ENCODE measurements at regions not wholly inside any gene's neighbourhood (a gene's known extent, or its start where the extent isn't known, plus 50 kb on each side); places are given as distances from the start of the nearest gene placed in this dataset.

DNA sequence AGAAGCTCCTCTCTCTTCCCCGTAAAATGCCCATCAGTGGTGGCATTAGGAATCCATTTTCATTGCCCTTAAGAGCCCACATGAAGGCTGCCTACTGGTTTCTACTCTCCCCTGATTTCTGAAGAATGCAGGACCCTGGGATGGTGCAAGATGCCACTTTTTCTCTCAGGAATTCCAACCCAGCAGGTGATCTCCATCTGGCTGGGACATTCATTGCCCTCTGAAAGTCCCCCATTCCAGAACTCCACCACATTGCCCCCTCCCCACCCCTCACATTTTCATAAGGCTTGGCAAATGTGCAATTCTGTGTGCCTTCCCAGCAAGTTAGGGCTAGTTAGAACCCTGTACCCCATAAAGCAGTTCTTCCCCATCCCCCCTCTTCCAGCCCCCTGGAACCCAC lies 88.0 kb downstream of the BANF2 start:
- Histone ChIP-seq H2AK9ac (replicated peaks; ENCODE audit: low read depth, low read length, poor library complexity) (no peak overlapping the region), H2AK5ac (ENCODE audit: low read depth, low read length) (no peak overlapping the region), H4K91ac (ENCODE audit: insufficient read depth, low read depth, low read length) (no peak overlapping the region), H3K9me1 (ENCODE audit: insufficient read depth, low read length) (no peaks in the 10 kb centered on the region), H4K20me1 (ENCODE audit: insufficient read depth, low read length) (no peaks in the 10 kb centered on the region), H3K27ac (ENCODE audit: insufficient read depth, low read length) (no peak overlapping the region), H3K36me3 (ENCODE audit: control insufficient read depth, insufficient read depth, low read length) (no peaks in the 10 kb centered on the region), H3K27me3 (ENCODE audit: control insufficient read depth, insufficient read depth, low read length) (no peaks in the 10 kb centered on the region), H3K9me3 (ENCODE audit: control insufficient read depth, insufficient read depth, low read length) (no peaks in the 10 kb centered on the region), H2BK5ac (ENCODE audit: low read depth, low read length, poor library complexity, severe bottlenecking) (no peak overlapping the region), H3K14ac (replicated peaks; ENCODE audit: low read depth, low read length) (no peak overlapping the region), H4K5ac (ENCODE audit: low read depth, low read length) (no peak overlapping the region), H3K4ac (ENCODE audit: low read depth, low read length) (no peak overlapping the region), H2BK120ac (ENCODE audit: low read depth, low read length) (no peak overlapping the region), H3K23ac (ENCODE audit: low read depth, low read length) (no peak overlapping the region), H4K8ac (ENCODE audit: low read depth in 2 of 2, low read length in 2 of 2) (no peak overlapping the region), H2BK15ac (ENCODE audit: low read depth, low read length) (no peak overlapping the region), H3K79me1 (ENCODE audit: low read depth in 1 of 2, low read length in 2 of 2) (no peaks in the 10 kb centered on the region), H3K4me1 (ENCODE audit: control insufficient read depth, insufficient read depth, low read length) (peaks cover 7% of the 10 kb centered on the region; the same call in 1 of the 2 replicates), H2AFZ (replicated peaks; ENCODE audit: low read length, poor library complexity) (no peak overlapping the region), H2BK20ac (ENCODE audit: low read depth, low read length) (no peak overlapping the region), H3K18ac (ENCODE audit: low read depth, low read length) (no peak overlapping the region), H3K56ac (ENCODE audit: extremely low read depth, insufficient read depth, low read length) (no peak overlapping the region), H3K4me2 (ENCODE audit: low read depth, low read length) (no peak overlapping the region), H3K9ac (ENCODE audit: low read depth, low read length) (no peak overlapping the region), H3K4me3 (ENCODE audit: insufficient read depth, low read depth, low read length) (no peak overlapping the region)
- BruUV-seq (replicated peaks): no TSS peak
- in situ Hi-C loops (cut with MboI; ENCODE audit: low sequenced_read_pairs) (no loop called here), intact Hi-C loops (cut with micrococcal nuclease) (no loop called here), dilution Hi-C loops (cut with HindIII; ENCODE audit: low sequenced_read_pairs, unreplicated experiment) (no loop called here)
- ATAC-seq (ENCODE audit: low read depth): no peak
- WGBS, 2 experiments (ENCODE audit: extremely low coverage in 2 of 2, insufficient read length in 1 of 2): no CpG with 5 or more reads among the region's 1 CpG
- ChIA-PET POLR2A (ENCODE audit: unreplicated experiment) (no interaction called here), CTCF (interaction anchor here (1.0 kb wide), 1 partner anchor 54 kb away, joined by 3 read pairs; no protein-coding TSS in a partner anchor)
- no peak for DNase-seq
- no peak for TF ChIP-seq NFE2L2 (IDR thresholded peaks at IDR 0.05; ENCODE audit: low read depth, low read length)
- TF ChIP-seq CHD1 (IDR thresholded peaks at IDR 0.05; ENCODE audit: low read depth, low read length): no peak
- TF ChIP-seq, protein P1, sequence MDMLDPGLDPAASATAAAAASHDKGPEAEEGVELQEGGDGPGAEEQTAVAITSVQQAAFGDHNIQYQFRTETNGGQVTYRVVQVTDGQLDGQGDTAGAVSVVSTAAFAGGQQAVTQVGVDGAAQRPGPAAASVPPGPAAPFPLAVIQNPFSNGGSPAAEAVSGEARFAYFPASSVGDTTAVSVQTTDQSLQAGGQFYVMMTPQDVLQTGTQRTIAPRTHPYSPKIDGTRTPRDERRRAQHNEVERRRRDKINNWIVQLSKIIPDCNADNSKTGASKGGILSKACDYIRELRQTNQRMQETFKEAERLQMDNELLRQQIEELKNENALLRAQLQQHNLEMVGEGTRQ (IDR thresholded peaks at IDR 0.05; ENCODE audit: low read depth, low read length): no peak
- TF ChIP-seq CEBPB (IDR thresholded peaks at IDR 0.05; ENCODE audit: low read depth, low read length): no peak
- TF ChIP-seq POLR2A (IDR thresholded peaks at IDR 0.05; ENCODE audit: low read depth, low read length): no peak
- TF ChIP-seq FOS (IDR thresholded peaks at IDR 0.05; ENCODE audit: low read depth, low read length): no peak
- TF ChIP-seq, protein P2, sequence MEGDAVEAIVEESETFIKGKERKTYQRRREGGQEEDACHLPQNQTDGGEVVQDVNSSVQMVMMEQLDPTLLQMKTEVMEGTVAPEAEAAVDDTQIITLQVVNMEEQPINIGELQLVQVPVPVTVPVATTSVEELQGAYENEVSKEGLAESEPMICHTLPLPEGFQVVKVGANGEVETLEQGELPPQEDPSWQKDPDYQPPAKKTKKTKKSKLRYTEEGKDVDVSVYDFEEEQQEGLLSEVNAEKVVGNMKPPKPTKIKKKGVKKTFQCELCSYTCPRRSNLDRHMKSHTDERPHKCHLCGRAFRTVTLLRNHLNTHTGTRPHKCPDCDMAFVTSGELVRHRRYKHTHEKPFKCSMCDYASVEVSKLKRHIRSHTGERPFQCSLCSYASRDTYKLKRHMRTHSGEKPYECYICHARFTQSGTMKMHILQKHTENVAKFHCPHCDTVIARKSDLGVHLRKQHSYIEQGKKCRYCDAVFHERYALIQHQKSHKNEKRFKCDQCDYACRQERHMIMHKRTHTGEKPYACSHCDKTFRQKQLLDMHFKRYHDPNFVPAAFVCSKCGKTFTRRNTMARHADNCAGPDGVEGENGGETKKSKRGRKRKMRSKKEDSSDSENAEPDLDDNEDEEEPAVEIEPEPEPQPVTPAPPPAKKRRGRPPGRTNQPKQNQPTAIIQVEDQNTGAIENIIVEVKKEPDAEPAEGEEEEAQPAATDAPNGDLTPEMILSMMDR (conservative IDR thresholded peaks at IDR 0.05; ENCODE audit: low read depth, low read length): no peak
- TF ChIP-seq, protein P3, sequence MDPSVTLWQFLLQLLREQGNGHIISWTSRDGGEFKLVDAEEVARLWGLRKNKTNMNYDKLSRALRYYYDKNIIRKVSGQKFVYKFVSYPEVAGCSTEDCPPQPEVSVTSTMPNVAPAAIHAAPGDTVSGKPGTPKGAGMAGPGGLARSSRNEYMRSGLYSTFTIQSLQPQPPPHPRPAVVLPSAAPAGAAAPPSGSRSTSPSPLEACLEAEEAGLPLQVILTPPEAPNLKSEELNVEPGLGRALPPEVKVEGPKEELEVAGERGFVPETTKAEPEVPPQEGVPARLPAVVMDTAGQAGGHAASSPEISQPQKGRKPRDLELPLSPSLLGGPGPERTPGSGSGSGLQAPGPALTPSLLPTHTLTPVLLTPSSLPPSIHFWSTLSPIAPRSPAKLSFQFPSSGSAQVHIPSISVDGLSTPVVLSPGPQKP (IDR thresholded peaks at IDR 0.05; ENCODE audit: borderline replicate concordance, low read depth, low read length): no peak
- no peak for TF ChIP-seq MAZ (IDR thresholded peaks at IDR 0.05; ENCODE audit: borderline replicate concordance, low read depth, low read length)
- TF ChIP-seq SMC3 (IDR thresholded peaks at IDR 0.05; ENCODE audit: low read depth, low read length): no peak
- no peak for TF ChIP-seq RAD21 (IDR thresholded peaks at IDR 0.05; ENCODE audit: low read length)

Measured in IMR-90 (cell line).